Neural progenitor cell (in vitro differentiated cells): ENCODE measurements at regions not wholly inside any gene's neighbourhood (a gene's known extent, or its start where the extent isn't known, plus 50 kb on each side); places are given as distances from the start of the nearest gene placed in this dataset.

Experiments used
- DNase-seq: peaks from one replicate; pipeline ENCODE4 v3.0.0-alpha.2; 2016; ENCODE audit warnings: low spot score
- H2AFZ ChIP-seq: fragments of 200-600 bp; sonication (generic); replicated peaks from 2 replicates; pipeline ENCODE4 v1.6.1; 2016; ENCODE audit warnings: antibody characterized with exemption
- H3F3A ChIP-seq: fragments of 200-600 bp; sonication (generic); 2 replicates; pipeline ENCODE4 v1.6.1; 2016; ENCODE audit warnings: antibody characterized with exemption, low read depth
- H3K27ac ChIP-seq: fragments of 200-600 bp; sonication (generic); 2 replicates; pipeline ENCODE4 v1.5.1; 2016; ENCODE audit warnings: mild to moderate bottlenecking
- H3K27me3 ChIP-seq: fragments of 200-600 bp; sonication (generic); 2 replicates; pipeline ENCODE4 v1.6.1; 2016; ENCODE audit warnings: mild to moderate bottlenecking, moderate library complexity
- H3K36me3 ChIP-seq: fragments of 200-600 bp; sonication (generic); 2 replicates; pipeline ENCODE4 v1.5.1; 2016
- H3K4me1 ChIP-seq: fragments of 200-600 bp; sonication (generic); 2 replicates; pipeline ENCODE4 v1.6.1; 2016; ENCODE audit warnings: mixed run types
- H3K4me2 ChIP-seq: fragments of 200-600 bp; sonication (generic); 2 replicates; pipeline ENCODE4 v1.6.1; 2016
- H3K4me3 ChIP-seq: fragments of 200-600 bp; sonication (generic); 2 replicates; pipeline ENCODE4 v1.5.1; 2016
- H3K79me2 ChIP-seq: fragments of 200-600 bp; sonication (generic); 2 replicates; pipeline ENCODE4 v1.6.1; 2016; ENCODE audit warnings: low read depth
- H3K9ac ChIP-seq: fragments of 200-600 bp; sonication (generic); 2 replicates; pipeline ENCODE4 v1.6.1; 2016
- H3K9me3 ChIP-seq: fragments of 200-600 bp; sonication (generic); 2 replicates; pipeline ENCODE4 v1.5.1; 2016; ENCODE audit warnings: low read depth
- H4K20me1 ChIP-seq: fragments of 200-600 bp; sonication (generic); 2 replicates; pipeline ENCODE4 v1.6.1; 2016; ENCODE audit warnings: low read depth
- H3K27ac Mint-ChIP-seq: 3 replicates; pipeline ENCODE4 v1.8.0; 2021; ENCODE audit warnings: mixed read lengths
- H3K27me3 Mint-ChIP-seq: 2 replicates; pipeline ENCODE4 v1.8.0; 2022; ENCODE audit warnings: low read depth, mild to moderate bottlenecking, inconsistent platforms, moderate library complexity, mixed read lengths; ENCODE audit not compliant: insufficient read depth
- H3K36me3 Mint-ChIP-seq: 3 replicates; pipeline ENCODE4 v1.8.0; 2021; ENCODE audit warnings: mixed read lengths
- H3K4me1 Mint-ChIP-seq: 3 replicates; pipeline ENCODE4 v1.8.0; 2021; ENCODE audit warnings: mixed read lengths
- H3K4me3 Mint-ChIP-seq: 3 replicates; pipeline ENCODE4 v1.8.0; 2021; ENCODE audit warnings: mild to moderate bottlenecking, moderate library complexity, mixed read lengths
- H3K9me3 Mint-ChIP-seq: 3 replicates; pipeline ENCODE4 v1.8.0; 2020; ENCODE audit warnings: mixed read lengths
- EZH2 ChIP-seq: fragments of 200-600 bp; sonication (generic); IDR thresholded peaks from 2 replicates; pipeline ENCODE4 v1.6.1; 2017; ENCODE audit warnings: antibody characterized with exemption, mild to moderate bottlenecking, moderate library complexity
- EZH2phosphoT487 ChIP-seq: fragments of 200-600 bp; sonication (generic); IDR thresholded peaks from 2 replicates; pipeline ENCODE4 v1.6.1; 2017; ENCODE audit warnings: antibody characterized with exemption
- TF ChIP-seq, protein P1 (sequence below): fragments of 200-600 bp; sonication (generic); IDR thresholded peaks from 2 replicates; pipeline ENCODE4 v1.5.1; 2017; ENCODE audit warnings: antibody characterized with exemption, mild to moderate bottlenecking

GRCh38 chr13:80250213-80250810, 90.6 kb downstream of the SPRY2 start:
- TF ChIP-seq, protein P1, sequence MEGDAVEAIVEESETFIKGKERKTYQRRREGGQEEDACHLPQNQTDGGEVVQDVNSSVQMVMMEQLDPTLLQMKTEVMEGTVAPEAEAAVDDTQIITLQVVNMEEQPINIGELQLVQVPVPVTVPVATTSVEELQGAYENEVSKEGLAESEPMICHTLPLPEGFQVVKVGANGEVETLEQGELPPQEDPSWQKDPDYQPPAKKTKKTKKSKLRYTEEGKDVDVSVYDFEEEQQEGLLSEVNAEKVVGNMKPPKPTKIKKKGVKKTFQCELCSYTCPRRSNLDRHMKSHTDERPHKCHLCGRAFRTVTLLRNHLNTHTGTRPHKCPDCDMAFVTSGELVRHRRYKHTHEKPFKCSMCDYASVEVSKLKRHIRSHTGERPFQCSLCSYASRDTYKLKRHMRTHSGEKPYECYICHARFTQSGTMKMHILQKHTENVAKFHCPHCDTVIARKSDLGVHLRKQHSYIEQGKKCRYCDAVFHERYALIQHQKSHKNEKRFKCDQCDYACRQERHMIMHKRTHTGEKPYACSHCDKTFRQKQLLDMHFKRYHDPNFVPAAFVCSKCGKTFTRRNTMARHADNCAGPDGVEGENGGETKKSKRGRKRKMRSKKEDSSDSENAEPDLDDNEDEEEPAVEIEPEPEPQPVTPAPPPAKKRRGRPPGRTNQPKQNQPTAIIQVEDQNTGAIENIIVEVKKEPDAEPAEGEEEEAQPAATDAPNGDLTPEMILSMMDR, result no peak
- TF ChIP-seq EZH2, result no peak
- no peak for TF ChIP-seq EZH2phosphoT487
- H2AFZ ChIP-seq, result no peak overlapping the region
- H3K27me3 ChIP-seq, result no peaks in the 10 kb centered on the region
- Mint-ChIP-seq H3K27me3 (no peaks in the 10 kb centered on the region), H3K4me1 (no peaks in the 10 kb centered on the region), H3K36me3 (no peaks in the 10 kb centered on the region), H3K9me3 (peaks cover 7% of the 10 kb centered on the region), H3K27ac (no peak overlapping the region), H3K4me3 (no peak overlapping the region)
- no peaks in the 10 kb centered on the region for H4K20me1 ChIP-seq
- H3K4me2 ChIP-seq, result no peak overlapping the region
- no peak for DNase-seq
- no peaks in the 10 kb centered on the region for H3K9me3 ChIP-seq
- no peak overlapping the region for H3K9ac ChIP-seq
- no peaks in the 10 kb centered on the region for H3K79me2 ChIP-seq
- H3K4me3 ChIP-seq, result no peak overlapping the region
- H3K4me1 ChIP-seq, result no peaks in the 10 kb centered on the region
- no peak overlapping the region for H3K27ac ChIP-seq
- H3K36me3 ChIP-seq, result no peaks in the 10 kb centered on the region
- H3F3A ChIP-seq, result no peaks in the 10 kb centered on the region

DNA sequence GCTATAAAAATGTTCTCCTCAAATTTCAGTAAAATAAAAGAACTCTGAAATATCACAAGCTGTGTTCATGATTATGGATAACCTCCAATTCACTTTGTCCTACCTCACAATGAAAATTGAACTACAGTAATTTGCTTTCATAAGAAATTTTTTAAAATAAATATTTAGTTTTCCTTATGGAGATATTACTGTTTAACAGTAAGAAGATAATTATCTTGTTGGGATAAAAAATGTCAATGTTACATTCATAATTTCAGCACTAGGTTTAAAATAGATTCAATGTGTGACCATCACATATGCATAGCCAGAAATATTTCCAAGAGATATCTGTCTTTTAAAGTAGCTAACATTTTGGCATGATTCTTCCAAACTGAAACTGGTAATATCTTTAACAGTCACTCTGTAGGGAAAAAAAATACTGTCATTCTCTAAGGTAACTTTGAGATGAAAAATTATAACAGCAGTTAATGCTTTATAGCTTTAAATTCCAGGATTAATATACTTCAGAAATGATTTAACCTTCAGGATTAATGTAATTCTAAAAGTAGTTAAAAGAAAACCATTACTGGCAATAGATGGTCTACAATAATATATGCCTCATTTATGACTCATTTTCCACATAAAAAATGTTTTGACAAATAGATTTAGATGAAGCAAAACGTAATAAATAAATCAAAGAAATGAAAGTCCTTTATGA, 91.3 kb downstream of the SPRY2 start:
- TF ChIP-seq EZH2phosphoT487 (no peak), EZH2 (no peak)
- TF ChIP-seq, protein P1, result no peak
- no peaks in the 10 kb centered on the region for H3K36me3 Mint-ChIP-seq
- Histone ChIP-seq H3K79me2 (no peaks in the 10 kb centered on the region), H3K27me3 (no peaks in the 10 kb centered on the region), H2AFZ (no peak overlapping the region), H3K9me3 (no peaks in the 10 kb centered on the region), H3K4me3 (no peak overlapping the region), H3F3A (no peaks in the 10 kb centered on the region), H3K9ac (no peak overlapping the region), H3K4me1 (no peaks in the 10 kb centered on the region), H3K4me2 (no peak overlapping the region), H3K36me3 (no peaks in the 10 kb centered on the region), H3K27ac (no peak overlapping the region), H4K20me1 (no peaks in the 10 kb centered on the region)
- H3K9me3 Mint-ChIP-seq, result peaks cover 7% of the 10 kb centered on the region
- H3K4me3 Mint-ChIP-seq, result no peak overlapping the region
- DNase-seq, result no peak
- no peaks in the 10 kb centered on the region for H3K27me3 Mint-ChIP-seq
- H3K27ac Mint-ChIP-seq, result no peak overlapping the region
- no peaks in the 10 kb centered on the region for H3K4me1 Mint-ChIP-seq

- TF ChIP-seq, protein P1, result no peak
- no peak for TF ChIP-seq EZH2phosphoT487
- no peak for TF ChIP-seq EZH2
- Histone ChIP-seq H3K79me2 (no peaks in the 10 kb centered on the region), H3K9me3 (no peaks in the 10 kb centered on the region), H3K4me1 (no peaks in the 10 kb centered on the region), H2AFZ (no peak overlapping the region), H3K9ac (no peak overlapping the region), H3K4me3 (no peak overlapping the region), H3K27ac (no peak overlapping the region), H3K27me3 (no peaks in the 10 kb centered on the region), H3K36me3 (no peaks in the 10 kb centered on the region), H4K20me1 (no peaks in the 10 kb centered on the region), H3F3A (no peaks in the 10 kb centered on the region), H3K4me2 (no peak overlapping the region)
- Mint-ChIP-seq H3K4me3 (no peak overlapping the region), H3K9me3 (peaks cover 3% of the 10 kb centered on the region), H3K4me1 (peaks cover 6% of the 10 kb centered on the region), H3K27me3 (no peaks in the 10 kb centered on the region), H3K27ac (no peak overlapping the region), H3K36me3 (no peaks in the 10 kb centered on the region)
- no peak for DNase-seq
Measured at GRCh38 chr13:80245162-80245733, 95.7 kb downstream of the SPRY2 start.
